HG03457 (cell line): ENCODE measurements at regions not wholly inside any gene's neighbourhood (a gene's known extent, or its start where the extent isn't known, plus 50 kb on each side); places are given as distances from the start of the nearest gene placed in this dataset.

Experiments used
- ATAC-seq: cut with Tn5 transposase; IDR thresholded peaks from one replicate; pipeline ENCODE4 v1.9.1; 2021; ENCODE audit warnings: moderate number of reproducible peaks; ENCODE audit not compliant: unreplicated experiment

DNA sequence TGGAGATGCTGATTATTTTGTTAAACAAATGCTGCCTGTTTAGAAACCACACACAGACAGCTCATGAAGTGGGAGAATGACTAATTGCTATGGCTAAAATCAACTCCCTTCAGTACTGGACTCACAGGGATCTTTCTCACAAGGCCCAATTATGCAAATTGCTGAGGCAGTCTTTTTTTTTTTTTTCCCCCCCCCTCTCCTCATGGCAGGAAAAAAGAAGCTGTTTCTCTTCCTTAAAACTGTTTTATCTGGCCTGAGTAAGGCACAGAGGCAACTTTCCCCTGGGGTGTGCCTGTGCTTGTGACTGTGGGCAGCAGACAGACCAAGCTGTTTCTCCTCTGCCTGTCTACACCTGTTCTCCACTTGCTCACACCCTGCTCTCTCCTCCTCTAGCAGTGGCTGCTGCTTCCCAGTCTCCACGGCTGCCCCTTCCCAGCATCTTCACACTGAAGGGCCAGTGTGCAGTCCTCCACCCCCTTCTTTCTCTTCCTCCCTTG lies 65.4 kb upstream of the STEAP1B start:
- peak; percentile 29 for ATAC-seq

GRCh38 chr7:22564511-22565045 lies 64.6 kb upstream of the STEAP1B start:
- no peak for ATAC-seq

DNA sequence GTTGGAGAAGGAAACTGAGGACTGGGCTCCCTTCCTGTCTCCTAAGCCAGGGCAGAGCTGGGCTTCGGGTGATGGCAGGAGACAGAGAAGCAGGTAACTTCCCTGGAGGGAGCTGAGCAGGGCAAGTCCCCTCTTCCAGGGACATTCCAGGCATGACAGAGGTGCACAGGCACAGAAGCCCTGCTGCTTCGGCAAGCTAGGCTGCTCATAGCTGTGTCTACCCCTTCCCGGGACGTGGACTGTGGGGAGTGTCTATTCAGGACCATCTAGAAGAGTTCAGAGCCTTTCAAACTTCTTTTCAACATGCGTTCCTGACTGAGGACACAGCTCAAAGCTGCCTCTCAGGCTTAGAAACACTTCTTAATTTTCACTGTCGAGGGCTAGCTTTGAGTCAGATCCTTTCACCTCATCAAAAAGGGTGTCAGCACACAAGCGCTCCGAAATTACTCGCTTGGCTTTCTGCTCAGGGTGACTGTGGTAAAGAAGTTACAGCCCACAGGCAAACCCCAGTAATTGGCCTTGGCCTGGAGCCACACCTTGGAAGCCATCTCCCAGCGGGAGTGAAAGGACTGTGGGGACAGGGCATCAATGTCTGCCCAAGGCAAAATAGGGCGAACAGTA lies 63.7 kb upstream of the STEAP1B start:
- ATAC-seq, result no peak

DNA sequence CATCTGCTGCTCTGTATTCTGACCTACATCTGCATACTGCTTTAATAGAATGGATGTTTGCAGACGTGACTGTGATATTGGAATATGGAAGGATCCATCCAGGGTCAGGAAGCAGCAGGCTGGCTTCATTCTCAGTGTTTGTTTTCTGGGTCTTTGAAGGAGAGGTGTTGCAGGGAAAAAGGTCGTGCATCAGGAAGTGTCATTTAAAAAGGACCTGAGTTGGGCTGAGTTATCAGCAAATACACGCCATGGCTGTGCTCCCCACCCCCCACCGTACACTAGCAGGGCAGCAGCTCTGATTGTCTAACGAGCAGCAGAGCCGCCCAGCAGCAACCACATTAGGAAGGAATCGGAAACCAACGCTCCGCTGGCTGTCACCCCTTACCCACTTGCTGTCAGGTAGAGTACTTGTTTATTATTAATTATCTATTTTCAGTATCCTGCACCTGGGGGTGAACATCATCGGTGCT lies 63.1 kb upstream of the STEAP1B start:
- ATAC-seq, result no peak

GRCh38 chr7:22561895-22562593 lies 62.1 kb upstream of the STEAP1B start:
- ATAC-seq, result peak; percentile 34

DNA sequence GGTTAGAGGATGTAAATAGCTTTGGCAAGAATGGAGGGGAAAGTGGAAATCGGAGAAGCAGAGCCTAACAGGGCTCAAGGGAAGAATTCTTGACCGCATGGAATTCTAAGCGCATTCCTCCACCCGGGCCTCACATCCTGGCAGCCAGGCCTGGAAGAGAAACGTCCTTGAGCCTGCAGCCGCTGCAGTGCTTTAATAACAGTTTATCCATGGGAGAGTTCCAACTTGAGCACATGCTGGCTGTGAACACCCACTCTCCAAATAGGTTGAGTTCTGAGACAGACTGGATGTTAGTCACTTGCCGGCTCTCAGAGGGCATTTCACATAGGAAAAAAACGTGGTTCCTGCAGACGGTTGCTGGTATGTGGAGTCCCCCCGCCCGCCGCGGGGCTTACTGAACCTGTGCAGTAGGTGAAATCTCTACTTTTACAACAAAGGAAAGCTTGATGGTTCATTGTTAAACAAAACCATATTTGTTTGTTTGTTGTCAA lies 61.4 kb upstream of the STEAP1B start:
- no peak for ATAC-seq

DNA sequence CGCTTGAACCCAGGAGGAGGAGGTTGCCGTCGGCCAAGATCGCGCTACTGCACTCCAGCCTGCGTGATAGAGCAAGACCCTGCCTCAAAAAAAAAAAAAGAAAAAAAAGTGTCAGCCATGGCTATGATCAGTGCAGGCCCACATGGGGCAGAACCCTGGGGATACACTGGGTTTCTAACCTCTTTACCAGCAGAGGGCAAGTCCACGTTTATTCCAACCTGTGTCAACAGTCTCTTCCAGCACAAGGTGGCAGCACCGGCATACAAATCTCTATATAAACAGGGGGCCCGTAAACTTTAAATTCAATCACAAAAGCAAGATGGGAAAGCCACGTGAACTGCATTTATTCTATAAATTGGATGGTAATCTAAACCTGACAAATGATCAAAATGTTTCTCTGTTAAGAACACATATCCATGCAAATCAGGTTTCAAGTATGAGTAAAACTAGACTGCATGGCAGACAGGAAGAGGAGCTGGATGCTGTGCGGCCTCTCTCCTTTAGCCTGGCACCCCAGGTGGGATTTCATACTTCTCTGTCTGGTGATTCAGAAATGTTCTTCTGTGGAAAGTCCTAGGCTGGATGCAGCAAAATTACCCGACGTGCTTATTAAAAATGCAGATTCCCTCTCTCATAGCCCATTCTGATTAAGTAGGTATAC lies 60.0 kb upstream of the STEAP1B start:
- peak; percentile 40 for ATAC-seq

DNA sequence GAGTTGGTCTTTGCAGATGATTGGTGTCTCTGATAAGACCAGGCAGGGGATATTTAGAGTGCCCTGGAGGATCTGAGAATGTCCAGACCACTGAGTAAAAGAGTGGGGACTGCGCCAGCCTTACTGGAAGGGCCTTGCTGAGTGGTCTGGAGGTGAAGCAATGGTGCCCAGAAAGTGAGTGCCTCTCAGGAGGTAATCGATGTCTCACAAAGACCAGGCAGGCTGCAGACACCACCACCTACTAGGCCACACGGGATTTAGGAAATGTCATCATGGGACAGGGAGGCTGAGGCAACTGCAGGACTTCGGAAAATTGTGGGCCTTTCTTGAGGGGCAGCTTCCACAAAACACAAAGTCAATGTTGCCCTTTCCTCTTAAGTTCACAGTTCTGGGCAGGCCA lies 57.2 kb upstream of the STEAP1B start:
- ATAC-seq, result no peak

- no peak for ATAC-seq
Observed at GRCh38 chr7:22555476-22555875, 55.5 kb upstream of the STEAP1B start.

DNA sequence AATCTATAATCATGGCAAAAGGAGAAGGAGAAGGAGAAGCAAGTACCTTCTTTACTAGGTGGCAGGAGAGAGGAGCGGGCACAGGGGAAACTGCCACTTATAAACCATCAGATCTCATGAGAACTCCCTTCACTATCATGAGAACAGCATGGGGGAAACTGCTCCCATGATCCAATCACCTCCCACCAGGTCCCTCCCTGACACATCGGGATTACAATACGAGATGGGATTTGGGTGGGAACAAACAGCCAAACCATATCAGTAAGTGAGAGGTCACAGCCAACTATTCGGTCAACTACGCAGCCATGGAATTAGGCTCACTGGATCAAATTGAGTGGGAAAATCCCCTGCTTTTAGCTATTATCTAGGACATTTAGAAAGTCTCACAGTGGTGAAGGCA lies 54.2 kb upstream of the STEAP1B start:
- no peak for ATAC-seq

GRCh38 chr7:22551768-22552513 lies 52.0 kb upstream of the STEAP1B start:
- ATAC-seq, result peak; percentile 73

GRCh38 chr7:22550514-22551030 lies 50.6 kb upstream of the STEAP1B start:
- no peak for ATAC-seq

GRCh38 chr7:22549667-22550513 lies 49.9 kb upstream of the STEAP1B start:
- no peak for ATAC-seq
